Keratinocyte (primary cell): ENCODE measurements at regions not wholly inside any gene's neighbourhood (a gene's known extent, or its start where the extent isn't known, plus 50 kb on each side); places are given as distances from the start of the nearest gene placed in this dataset.

Experiments
- DNase-seq: peaks from one replicate; pipeline ENCODE4 v3.0.0-alpha.2; 2011; ENCODE audit warnings: low read depth, missing footprints, low spot score
- FAIRE-seq: peaks from 2 replicates; lab custom pipeline; 2011; peaks lifted over from hg19 to GRCh38; lab: Jason Lieb, UNC
- H2AFZ ChIP-seq: 2 replicates; pipeline ENCODE4 v1.6.0; 2012; ENCODE audit warnings: low read length, control low read depth, inconsistent platforms; ENCODE audit not compliant: control insufficient read depth
- H3K27ac ChIP-seq: 2 replicates; pipeline ENCODE4 v1.5.1; 2011; ENCODE audit warnings: low read length; ENCODE audit not compliant: control insufficient read depth, insufficient read depth
- H3K27me3 ChIP-seq: 3 replicates; pipeline ENCODE4 v1.6.0; 2011; ENCODE audit warnings: low read length; ENCODE audit not compliant: control insufficient read depth, insufficient read depth; ENCODE audit errors: extremely low read depth
- H3K36me3 ChIP-seq, 2 experiments: 2 replicates in 1 of 2; 3 replicates in 1 of 2; pipeline ENCODE4 v1.5.1; 2011; ENCODE audit warnings: low read length in 2 of 2, mild to moderate bottlenecking in 1 of 2; ENCODE audit not compliant: control insufficient read depth in 2 of 2, insufficient read depth in 2 of 2; ENCODE audit errors: extremely low read depth in 1 of 2
- H3K4me1 ChIP-seq: 3 replicates; pipeline ENCODE4 v1.5.1; 2011; ENCODE audit warnings: low read length; ENCODE audit not compliant: control insufficient read depth, insufficient read depth; ENCODE audit errors: extremely low read depth
- H3K4me2 ChIP-seq: 3 replicates; pipeline ENCODE4 v1.6.0; 2011; ENCODE audit warnings: low read depth, low read length; ENCODE audit not compliant: control insufficient read depth, insufficient read depth; ENCODE audit errors: extremely low read depth
- H3K4me3 ChIP-seq, 3 experiments: fragments of 200-600 bp in 1 of 3; sonication (generic) in 1 of 3; 2 replicates in 2 of 3; 3 replicates in 1 of 3; pipeline ENCODE4 v1.5.1; 2011 to 2016; ENCODE audit warnings: low read length in 3 of 3, mild to moderate bottlenecking in 3 of 3, control low read depth in 2 of 3, inconsistent platforms in 1 of 3, low read depth in 1 of 3, mixed read lengths in 1 of 3, mixed run types in 1 of 3, moderate library complexity in 1 of 3; ENCODE audit not compliant: control insufficient read depth in 2 of 3, insufficient read depth in 2 of 3; ENCODE audit errors: extremely low read depth in 1 of 3
- H3K79me2 ChIP-seq: 2 replicates; pipeline ENCODE4 v1.6.0; 2012; ENCODE audit warnings: low read length; ENCODE audit not compliant: control insufficient read depth, insufficient read depth
- H3K9ac ChIP-seq: 3 replicates; pipeline ENCODE4 v1.6.0; 2011; ENCODE audit warnings: low read length; ENCODE audit not compliant: control insufficient read depth, insufficient read depth; ENCODE audit errors: extremely low read depth
- H3K9me1 ChIP-seq: 3 replicates; pipeline ENCODE4 v1.6.0; 2011; ENCODE audit warnings: low read length; ENCODE audit not compliant: control insufficient read depth, insufficient read depth; ENCODE audit errors: extremely low read depth
- H3K9me3 ChIP-seq: 2 replicates; pipeline ENCODE4 v1.5.1; 2012; ENCODE audit warnings: low read depth, low read length; ENCODE audit not compliant: control insufficient read depth
- H4K20me1 ChIP-seq: 3 replicates; pipeline ENCODE4 v1.6.0; 2011; ENCODE audit warnings: low read length; ENCODE audit not compliant: control insufficient read depth, insufficient read depth; ENCODE audit errors: extremely low read depth
- EZH2 ChIP-seq: IDR thresholded peaks from one replicate; pipeline ENCODE4 v1.6.1; 2012; ENCODE audit warnings: inconsistent platforms, mild to moderate bottlenecking, low read length, moderate library complexity
- dilution Hi-C: fragments of 300-500 bp; cut with MboI; formaldehyde crosslinking; loops from one replicate; pipeline ENCODE4 v1.7.0; 2020; ENCODE audit warnings: low sequenced_read_pairs; ENCODE audit not compliant: extremely low pct_ligation_motif_present
- TF ChIP-seq, protein P1 (sequence below), 3 experiments: IDR thresholded peaks in 1 of 3; conservative IDR thresholded peaks in 1 of 3; optimal IDR thresholded peaks in 1 of 3; 2 replicates in 2 of 3; 3 replicates in 1 of 3; pipeline versions ENCODE3 to v1.5.1; 2011; ENCODE audit warnings: low read length in 3 of 3, mild to moderate bottlenecking in 3 of 3, moderate library complexity in 2 of 3, control low read depth in 1 of 3, inconsistent platforms in 1 of 3; ENCODE audit not compliant: insufficient read depth in 2 of 3; ENCODE audit errors: extremely low read depth in 1 of 3

DNA sequence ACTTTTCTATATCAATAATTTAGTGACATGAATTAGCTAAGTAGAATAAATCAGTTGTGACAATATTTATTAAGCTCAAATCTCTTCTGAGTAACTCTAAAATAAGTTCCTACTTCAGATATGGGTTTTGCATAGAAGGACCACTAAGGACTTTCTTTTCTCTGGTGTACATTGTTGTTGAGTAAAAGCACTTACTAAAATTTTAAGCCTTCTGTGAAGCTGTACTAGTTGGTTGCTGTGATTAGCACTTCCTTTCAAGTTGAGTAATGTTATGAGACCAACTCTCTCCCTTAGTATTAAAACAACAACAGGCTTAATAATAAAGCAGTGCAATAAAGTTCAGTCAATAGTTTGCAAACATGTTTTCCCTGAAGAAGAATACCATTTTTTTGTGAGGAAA lies 667.4 kb upstream of the NDST4 start:
- H3K9me1 ChIP-seq, result no peaks in the 10 kb centered on the region
- no peak for DNase-seq
- H3K9ac ChIP-seq, result no peak overlapping the region
- no peaks in the 10 kb centered on the region for H4K20me1 ChIP-seq
- no peaks in the 10 kb centered on the region for H3K36me3 ChIP-seq
- no peaks in the 10 kb centered on the region for H3K79me2 ChIP-seq
- TF ChIP-seq, protein P1, sequence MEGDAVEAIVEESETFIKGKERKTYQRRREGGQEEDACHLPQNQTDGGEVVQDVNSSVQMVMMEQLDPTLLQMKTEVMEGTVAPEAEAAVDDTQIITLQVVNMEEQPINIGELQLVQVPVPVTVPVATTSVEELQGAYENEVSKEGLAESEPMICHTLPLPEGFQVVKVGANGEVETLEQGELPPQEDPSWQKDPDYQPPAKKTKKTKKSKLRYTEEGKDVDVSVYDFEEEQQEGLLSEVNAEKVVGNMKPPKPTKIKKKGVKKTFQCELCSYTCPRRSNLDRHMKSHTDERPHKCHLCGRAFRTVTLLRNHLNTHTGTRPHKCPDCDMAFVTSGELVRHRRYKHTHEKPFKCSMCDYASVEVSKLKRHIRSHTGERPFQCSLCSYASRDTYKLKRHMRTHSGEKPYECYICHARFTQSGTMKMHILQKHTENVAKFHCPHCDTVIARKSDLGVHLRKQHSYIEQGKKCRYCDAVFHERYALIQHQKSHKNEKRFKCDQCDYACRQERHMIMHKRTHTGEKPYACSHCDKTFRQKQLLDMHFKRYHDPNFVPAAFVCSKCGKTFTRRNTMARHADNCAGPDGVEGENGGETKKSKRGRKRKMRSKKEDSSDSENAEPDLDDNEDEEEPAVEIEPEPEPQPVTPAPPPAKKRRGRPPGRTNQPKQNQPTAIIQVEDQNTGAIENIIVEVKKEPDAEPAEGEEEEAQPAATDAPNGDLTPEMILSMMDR (optimal IDR thresholded peaks at IDR 0.05 in 1 of 3, IDR thresholded peaks at IDR 0.05 in 1 of 3, conservative IDR thresholded peaks at IDR 0.05 in 1 of 3; ENCODE audit: extremely low read depth in 1 of 3, insufficient read depth in 2 of 3, low read length in 3 of 3), result no peak
- no peak for TF ChIP-seq EZH2
- H3K27ac ChIP-seq, result no peak overlapping the region
- H3K9me3 ChIP-seq, result no peaks in the 10 kb centered on the region
- FAIRE-seq, result no peak
- no peak overlapping the region for H3K4me2 ChIP-seq
- H3K27me3 ChIP-seq, result no peaks in the 10 kb centered on the region
- no peak overlapping the region for H3K4me3 ChIP-seq
- H3K4me1 ChIP-seq, result no peaks in the 10 kb centered on the region
- no peak overlapping the region for H2AFZ ChIP-seq
- dilution Hi-C loops, result no loop called here

DNA sequence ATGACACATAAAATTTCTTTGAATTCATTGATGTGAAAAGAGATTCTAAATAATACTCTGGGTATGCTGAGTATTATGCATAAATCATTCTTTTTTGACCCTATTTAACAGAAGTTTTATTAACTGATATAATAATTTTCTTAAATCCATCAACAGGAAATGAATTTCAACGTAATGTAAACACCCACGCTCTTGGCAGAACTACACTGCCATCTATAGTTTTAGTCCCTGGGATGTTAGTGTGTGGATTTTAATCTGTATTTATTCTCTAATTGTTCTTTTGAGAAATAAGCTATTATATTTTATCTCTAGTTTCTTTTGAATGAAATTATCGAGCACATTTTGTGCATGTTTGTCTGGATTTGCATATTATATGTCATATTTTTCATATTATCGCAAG lies 666.8 kb upstream of the NDST4 start:
- Histone ChIP-seq H3K4me1 (no peaks in the 10 kb centered on the region), H3K9me1 (no peaks in the 10 kb centered on the region), H3K9ac (no peak overlapping the region), H4K20me1 (no peaks in the 10 kb centered on the region), H3K27me3 (no peaks in the 10 kb centered on the region), H3K79me2 (no peaks in the 10 kb centered on the region), H3K27ac (no peak overlapping the region), H3K4me3 (no peak overlapping the region), H3K36me3 (no peaks in the 10 kb centered on the region), H3K4me2 (no peak overlapping the region), H2AFZ (no peak overlapping the region), H3K9me3 (no peaks in the 10 kb centered on the region)
- FAIRE-seq, result no peak
- no peak for DNase-seq
- TF ChIP-seq, protein P1 (optimal IDR thresholded peaks at IDR 0.05 in 1 of 3, IDR thresholded peaks at IDR 0.05 in 1 of 3, conservative IDR thresholded peaks at IDR 0.05 in 1 of 3; ENCODE audit: extremely low read depth in 1 of 3, insufficient read depth in 2 of 3, low read length in 3 of 3), result no peak
- dilution Hi-C loops, result no loop called here
